UCSD-AML1 (cell line): ENCODE measurements at regions not wholly inside any gene's neighbourhood (a gene's known extent, or its start where the extent isn't known, plus 50 kb on each side); places are given as distances from the start of the nearest gene placed in this dataset.

Experiments used
- DNase-seq: peaks from one replicate; lab custom pipeline; 2025; ENCODE audit not compliant: unreplicated experiment; lab: John Stamatoyannopoulos, UW

DNA sequence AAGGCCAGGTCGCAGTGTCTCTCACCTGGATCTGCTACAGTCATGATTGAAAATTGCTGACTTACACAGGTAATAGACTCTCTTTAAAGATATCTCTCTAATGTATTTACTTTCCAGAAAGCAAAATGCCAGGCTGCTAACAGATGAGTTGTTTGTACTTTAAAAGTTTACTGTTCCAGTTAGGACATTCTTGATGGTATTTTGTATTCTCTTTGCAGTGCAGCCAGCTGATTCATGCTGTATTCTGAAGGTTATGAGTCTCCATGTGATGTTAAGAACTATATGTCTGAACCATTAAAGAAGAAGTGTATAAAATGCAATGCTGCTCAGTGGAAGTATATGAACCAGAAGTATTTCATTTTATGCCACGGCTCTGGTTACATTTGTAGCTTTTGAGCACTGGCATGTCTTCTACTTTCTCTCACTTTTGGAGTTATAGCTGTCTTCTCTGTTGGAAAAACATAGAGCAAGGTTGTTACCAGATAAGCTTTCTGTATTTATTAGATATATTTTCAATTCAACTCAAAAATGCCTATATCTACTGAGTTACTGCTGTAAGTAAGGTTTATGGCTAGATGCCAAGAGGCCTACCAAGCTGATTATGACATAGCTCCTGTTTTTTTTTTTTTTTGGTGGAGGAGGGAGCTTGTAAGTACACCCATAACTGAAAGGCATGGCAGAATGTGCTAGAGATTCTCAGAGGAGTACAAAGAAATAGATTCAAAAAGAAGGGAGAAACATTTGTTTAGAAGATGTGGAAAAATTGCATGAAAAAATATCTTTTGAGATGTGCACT, 130.5 kb upstream of the MAN1A1 start:
- DNase-seq, result no peak

DNA sequence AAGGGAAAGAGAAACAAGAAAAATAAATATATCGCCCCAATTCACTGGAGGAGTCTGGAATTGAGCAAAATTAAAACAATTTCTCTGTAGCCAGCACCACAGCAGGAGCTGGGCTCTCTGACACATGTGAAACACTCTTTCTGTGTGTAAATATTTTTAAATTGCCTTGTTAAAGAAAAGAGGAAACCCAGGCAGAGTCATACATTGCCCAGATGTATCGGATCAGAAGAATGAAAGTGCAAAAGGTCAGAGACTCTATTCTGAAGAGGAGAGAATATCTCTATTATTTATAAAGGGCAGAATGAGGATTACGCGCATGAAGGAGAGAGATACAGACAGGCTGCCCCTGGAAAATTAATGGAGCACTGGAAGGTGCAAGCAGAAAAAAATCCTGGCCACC, 127.0 kb upstream of the MAN1A1 start:
- no peak for DNase-seq

DNA sequence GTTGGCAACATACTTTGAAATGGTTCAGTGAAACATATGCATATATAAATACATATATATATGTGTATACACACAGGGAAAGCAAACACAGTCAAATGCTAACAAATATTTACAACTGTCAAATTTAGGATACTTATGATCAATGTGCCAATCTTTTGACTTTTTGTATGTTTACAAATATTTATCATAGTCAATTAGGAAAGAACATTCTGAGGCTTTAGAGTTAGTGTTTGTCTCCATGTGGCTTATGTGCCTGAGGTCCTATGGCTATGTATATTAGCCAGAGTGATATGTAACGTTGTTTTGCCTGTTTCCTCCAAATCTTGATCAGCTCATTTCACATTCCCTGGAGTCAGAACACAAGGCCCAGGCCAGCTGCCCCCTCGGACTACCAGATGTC, 126.5 kb upstream of the MAN1A1 start:
- no peak for DNase-seq

DNA sequence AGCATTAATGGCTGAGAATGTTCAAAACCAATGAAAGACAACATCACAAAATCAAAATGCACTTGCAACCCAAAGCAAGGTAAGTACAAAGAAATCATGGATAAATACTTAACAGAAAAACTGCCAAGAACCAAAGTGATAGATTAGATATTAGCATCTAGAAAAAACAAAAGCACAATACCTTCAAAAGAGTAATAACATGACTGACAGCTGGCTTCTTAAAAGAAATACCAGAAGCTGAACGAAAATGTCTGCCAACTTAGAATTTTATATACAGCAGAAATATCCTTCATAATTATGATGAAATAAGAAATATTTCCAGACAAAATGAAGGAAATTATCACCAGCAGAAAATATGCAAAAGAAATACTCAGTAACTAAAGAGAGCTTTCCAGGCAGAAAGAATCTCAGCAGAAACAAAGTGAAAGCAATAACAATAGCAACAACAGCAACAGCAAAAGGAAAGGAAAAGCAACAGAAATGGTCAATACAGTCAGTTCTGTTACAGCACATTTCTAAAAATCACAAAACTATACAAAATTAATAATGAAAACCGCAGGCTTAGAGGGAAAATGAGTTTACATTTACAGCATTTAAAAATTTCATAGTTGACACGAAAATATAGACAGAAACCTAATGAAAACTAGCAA, 121.5 kb upstream of the MAN1A1 start:
- no peak for DNase-seq

DNA sequence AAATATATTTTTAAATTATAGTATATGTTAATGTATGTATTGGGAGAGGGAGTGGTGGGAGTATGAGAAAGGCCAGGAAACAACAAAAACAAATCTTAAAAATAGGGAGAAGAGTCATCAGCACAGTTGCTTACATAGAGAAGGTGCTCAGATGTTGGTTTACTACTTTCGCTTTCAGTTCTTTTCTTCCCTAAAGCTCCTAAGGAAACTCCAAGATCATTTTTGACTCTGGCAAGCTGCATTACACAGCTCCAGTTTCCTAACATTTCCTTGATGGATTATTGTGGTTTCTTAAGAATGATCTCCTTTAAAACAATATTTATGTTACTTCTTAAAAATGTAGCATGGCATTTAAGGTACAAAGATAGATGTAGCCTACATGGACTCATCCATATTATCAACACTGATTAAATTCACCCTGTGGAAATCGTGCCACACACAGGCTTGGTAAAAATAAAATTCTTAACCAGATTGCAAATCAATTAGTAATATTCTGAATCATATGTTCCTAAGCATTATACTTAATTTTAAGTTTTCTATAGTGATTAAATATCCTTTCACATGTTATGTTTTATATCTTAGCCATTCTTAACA, 118.0 kb upstream of the MAN1A1 start:
- no peak for DNase-seq

DNA sequence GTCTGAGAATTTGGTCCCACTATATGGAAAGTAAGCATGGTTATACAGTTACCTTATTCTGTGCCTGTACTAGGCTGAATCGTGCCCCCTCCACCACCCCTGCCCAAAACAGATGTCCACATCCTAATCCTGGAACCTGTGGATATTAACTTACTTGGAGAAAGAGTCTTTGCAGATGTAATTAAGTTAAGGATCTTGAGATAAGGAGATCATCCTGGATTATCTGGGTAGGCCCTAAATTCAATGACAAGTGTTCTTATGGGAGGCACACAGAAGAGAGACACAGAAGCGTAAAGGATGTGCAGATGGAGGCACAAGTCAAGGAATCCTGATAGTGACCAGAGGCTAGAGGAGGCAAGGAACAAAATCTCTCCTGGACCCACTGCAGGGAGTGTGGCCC, 116.7 kb upstream of the MAN1A1 start:
- DNase-seq, result no peak

DNA sequence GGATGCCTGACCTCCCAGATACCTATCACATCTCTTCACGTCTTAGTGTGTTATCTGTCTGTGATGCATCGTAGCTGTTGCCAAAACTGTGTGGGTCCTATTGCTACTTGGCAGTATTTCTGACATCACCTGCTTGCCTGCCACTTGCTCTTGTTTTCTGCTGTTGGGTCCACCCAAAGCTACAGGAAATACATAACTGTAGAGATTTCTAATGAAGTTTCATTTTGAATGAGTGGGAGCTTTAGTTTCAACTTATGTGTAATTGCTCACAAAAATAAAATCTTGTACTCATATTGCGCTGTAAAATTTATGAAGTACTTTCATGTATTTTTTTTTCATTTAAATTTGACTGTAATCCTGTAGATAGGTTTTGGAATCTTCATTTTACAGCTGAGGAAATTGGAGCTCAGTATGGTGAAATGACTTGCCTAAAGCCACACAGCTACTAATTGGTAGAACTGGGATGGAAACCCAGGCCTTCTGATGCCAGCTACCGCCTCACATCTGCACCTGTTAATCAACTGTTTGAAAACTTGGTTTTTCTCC, 113.6 kb upstream of the MAN1A1 start:
- no peak for DNase-seq

DNA sequence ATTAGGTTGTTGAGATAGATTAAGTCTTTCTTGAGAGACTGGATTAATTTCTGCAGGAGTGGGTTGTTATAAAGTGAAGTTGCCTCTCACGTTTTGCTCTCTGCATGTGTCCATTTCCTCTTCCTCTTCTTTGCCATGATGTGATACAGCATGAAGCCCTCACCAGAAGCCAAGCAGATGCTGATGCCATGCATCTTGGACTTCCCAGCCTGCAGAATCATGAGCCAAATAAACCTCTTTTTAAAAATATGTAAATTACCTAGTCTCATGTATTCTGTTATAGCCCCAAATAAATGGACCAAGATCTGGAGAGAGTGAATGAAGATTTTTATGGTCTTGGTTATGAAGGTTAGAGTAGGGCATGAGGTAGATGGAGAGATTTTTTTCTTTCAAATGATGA, 111.6 kb upstream of the MAN1A1 start:
- DNase-seq, result no peak

DNA sequence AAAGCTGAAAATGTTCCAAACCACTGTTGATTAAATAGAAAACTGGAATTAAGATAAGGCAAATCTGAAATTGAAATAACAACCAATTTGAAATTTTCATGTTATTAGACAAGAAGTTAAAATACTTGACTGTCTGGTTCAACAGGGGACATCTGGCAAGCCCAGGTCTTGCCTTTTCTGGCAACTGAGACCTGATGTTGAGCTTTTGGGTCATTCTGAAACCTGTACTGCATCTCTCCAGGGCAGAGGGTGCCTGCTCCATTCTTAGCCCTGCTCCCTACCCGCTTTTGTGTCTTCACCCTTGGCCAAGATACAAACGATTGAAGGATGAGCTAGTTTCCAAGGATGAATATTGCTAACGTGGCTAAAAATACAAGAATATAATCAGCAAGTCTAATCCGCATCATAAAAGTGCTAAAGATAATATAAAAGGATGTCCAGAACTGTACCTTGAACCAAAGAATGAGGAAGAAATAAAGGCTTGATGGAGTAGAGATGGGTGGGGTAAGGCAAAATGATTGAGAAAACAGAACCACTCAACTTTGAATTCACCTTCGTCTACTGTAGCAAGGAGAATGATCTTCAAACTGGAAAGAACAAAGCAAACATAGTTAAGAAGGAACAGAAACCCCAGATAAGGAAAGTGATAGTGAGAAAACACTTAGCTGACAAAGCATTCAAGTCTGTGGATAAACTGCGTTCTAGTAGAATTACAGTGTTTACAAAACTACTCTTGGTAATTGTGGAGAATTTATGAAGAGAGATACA, 109.8 kb upstream of the MAN1A1 start:
- no peak for DNase-seq

DNA sequence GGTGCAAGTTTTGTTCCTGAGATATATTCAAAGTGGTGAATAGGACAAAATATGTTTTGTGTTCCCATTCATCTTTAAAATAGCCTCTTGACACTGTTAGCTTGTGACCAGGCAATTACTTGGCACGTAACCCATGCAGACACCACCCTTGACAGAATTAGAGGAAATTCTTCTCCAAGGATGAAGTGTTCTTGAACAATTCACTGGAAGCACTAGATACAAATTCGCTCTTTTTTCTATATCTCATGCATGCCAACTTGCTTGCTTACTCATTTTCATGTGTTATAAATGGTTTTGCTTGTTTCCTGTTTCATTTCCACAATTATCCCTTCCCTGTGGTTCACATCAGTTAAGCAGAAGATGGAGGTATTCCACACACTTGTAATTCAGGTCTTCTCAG, 105.2 kb upstream of the MAN1A1 start:
- DNase-seq, result no peak

DNA sequence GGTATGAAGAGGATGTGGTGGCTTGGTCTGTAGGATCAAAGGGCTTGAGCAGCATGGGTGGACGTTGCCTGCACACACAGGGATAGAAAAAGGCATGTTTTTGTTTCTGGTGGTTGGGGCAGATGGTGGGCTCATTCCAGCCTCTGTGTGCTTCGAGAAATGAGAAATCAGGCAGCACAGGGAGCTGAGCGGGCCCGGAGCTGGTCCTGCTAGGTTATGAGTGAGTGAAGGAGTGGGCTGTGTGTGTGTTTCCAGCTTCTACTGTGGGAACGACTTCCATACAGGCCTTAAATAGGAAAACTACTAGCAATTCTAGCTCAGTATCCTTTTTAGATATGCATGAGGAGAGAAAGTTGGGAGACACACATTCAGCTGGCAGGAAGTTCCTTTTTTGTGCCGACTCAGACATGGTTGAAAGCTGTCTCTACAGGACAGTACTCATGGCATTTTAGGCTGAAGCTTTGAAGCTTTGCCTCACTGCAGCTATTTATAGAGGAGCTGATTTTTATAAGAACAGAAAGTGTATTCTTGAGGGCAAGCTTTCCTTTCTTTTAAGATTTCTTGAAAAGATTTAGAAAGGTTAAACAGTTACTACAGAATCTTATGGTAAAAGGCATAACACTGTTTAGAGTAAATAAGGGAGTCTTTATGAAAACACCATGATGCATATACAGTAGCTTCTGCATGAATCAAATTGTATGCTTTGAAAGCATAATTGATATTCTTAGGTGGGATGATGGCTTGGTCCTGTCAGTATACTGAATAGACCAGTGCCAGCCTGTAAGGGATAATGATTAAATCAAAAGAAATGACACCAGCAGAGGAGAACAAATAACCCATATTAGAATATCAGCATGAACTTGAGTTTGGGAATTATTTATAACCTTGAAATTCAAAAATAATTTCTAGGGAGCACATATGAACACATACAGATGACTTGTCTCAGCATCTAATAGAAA, 104.0 kb upstream of the MAN1A1 start:
- no peak for DNase-seq

DNA sequence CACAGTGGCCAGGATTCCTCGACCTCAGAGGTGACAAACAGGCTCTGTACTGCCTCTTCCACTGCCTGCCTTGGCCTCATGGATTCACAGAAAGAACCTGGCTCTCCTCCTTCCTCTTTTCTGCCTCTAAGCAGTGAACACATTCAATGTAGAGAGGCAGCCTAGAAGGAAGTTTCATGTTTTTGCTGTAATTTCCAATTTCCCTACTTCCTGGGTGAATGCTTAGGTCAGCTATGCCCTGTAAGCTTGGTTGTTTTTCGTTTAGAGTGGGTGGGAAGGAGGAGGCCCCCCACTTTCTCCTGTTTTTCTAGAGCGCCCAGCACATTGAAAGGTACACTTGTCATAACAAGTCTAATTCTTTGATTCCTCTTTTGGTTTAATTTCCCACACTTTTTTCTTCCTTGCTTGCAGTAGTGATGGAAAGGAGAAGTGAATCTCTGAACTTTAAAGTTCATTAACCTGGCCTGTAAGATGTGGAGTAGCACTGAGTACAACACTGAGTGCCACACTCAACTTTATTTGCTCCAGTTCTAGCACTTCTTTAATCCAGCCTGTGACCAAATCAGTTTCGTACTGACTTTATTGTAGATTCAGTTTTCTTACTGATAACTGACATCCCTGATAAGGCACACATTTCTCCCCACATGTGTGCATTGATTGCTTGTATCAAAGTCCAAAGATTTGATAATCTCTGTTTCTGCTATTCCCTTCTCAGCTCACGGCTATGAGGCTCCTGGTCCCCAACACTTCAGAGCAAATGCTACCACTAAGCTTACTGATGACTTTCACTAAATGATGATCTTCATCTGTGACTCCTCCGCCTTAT, 100.0 kb upstream of the MAN1A1 start:
- DNase-seq, result no peak

DNA sequence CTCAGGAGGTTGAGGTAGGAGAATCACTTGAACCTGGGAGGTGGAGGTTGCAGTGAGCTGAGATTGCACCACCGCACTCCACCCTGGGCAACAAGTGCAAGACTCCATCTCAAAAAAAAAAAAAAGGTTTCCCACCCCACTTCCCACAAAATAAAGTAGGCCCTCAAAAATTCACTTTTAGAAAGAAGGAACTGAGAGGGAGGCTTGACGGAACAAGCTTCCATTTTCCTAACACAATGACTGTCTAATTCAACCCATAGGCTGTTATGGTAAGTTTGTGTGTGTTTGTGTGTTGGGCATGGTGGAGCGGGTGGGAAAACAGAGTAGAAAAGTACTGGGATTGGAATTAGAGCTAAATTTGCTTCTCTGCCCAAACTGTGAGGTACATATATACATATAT, 98.4 kb upstream of the MAN1A1 start:
- no peak for DNase-seq

DNA sequence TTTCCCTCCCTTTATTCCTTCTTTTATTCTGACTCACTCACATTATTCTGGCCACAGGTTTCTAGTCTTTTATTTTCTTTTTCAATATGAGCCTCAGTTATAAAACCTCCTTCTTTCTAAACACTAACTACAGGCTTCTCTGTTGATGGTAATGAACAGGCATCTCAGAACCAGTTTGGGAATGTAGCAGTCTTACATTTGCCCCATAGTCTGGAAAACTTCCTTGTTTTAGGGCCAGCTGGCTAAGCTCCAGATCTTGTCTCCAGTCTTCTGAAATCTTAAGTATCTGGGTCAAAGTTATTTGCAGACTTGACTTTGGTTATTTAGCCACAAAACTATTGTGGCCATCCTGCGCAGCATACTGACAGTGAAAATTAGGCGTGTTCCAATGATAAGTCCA, 97.0 kb upstream of the MAN1A1 start:
- DNase-seq, result no peak

DNA sequence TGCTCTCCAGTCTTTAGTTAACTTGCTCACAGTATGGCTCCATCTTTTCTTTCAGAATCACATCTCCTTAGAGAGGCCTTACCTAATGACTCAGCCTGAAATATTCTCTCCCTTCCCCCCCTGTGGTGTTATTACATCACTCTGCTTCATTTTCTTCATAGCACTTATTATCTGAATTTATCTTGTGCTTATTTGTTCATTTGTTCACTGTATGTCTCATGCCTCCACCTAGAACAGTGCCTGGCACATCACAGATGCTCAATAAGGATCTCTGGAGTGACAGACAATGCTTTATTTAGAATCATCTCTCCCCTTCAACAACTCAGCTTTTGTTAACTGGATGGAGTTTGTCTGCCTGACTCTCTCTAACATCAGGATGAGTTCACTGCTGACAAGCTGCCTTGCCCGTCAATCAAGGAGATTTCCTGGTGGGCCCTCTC, 96.6 kb upstream of the MAN1A1 start:
- no peak for DNase-seq

DNA sequence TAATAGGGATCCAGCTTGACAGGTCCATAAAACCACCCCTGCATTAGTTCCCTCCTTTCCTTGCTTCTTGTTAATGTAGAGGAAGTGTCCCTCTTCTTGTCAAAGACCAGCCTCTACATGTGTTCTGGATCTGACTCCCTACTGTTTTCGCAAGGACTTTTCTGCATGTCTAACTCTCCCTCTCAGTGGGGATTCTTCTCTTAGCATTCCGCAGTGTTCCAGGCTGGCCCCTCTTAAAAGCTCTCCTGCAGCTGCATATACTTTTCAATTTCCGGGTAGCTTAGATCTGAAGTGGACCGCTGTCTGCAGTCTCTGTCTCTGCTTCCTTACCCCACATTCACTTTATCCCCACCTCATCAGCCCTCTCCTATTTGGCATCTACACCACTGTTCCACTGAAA, 96.1 kb upstream of the MAN1A1 start:
- no peak for DNase-seq

DNA sequence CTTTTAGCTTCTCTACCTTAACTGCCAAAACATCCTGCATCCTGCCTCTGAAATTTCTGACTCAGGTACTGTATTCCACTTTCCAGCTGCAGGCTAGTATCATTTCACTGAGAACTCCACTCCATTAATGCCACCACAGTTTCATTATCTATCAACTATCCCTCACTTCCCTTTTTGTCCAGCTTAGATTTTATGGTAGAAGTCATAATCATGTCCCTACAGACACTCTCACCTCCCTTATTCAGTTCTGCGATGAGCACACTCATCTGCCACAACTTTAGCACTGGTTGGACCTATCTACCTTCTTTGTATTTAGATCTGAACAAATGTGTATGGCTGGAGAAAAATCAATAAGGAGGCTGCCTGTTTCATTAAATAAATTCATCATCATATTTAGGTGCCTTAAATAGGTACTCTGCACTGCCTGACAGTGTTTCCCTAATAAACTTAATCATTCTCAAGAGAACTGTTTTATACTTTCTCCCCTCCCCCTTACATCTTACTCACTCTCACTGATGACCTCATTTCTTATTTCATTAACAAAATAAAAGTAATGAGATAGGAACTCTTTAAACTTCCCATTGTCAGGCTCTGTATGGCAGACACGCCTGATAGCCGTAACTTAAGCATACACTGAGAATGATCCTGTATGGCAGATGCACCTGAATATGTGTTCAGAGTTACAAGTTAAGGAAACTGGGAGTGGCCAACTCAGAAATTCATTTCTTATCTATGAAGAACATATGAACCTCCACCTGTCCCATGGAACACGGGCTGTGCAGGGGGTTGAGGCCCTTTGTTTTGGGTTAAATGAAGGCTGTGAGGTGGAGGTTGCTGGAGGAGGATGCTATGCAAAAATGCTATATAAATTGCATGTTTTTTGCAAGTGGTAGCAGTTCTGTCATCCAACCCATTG, 95.3 kb upstream of the MAN1A1 start:
- DNase-seq, result no peak

DNA sequence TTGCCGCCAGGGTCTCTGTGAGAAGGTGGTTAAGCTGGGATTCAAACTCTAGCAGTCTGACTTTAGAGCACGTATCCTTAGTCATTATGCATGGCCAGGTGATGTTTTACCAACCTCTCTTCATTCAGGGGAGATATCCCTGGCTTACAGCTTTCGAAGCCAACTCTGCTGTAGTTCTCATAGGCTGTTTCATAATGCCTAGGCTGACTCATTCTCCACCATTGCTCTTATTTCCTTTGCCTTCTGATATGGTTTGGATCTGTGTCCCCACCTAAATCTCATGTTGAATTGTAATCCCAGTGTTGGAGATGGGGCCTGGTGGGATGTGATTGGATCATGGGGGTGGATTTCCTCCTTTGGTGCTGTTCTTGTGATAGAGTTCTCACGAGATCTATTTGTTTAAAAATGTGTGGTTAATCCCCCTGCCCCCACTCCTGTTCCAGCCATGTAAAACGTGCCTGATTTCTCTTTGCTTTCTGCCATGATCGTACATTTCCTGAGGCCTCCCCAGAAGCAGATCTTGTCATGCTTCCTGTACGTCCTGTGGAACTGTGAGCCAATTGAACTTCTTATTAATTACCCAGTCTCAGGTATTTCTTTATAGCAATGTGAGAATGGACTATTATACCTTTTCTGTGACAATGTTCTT, 94.6 kb upstream of the MAN1A1 start:
- no peak for DNase-seq
